Neural cell (in vitro differentiated cells): ENCODE measurements at regions not wholly inside any gene's neighbourhood (a gene's known extent, or its start where the extent isn't known, plus 50 kb on each side); places are given as distances from the start of the nearest gene placed in this dataset.

Experiments used
- POLR2AphosphoS5 ChIP-seq: IDR thresholded peaks from 2 replicates; pipeline ENCODE4 v1.6.1; 2012
- TF ChIP-seq, protein P1 (sequence below): IDR thresholded peaks from 2 replicates; pipeline ENCODE4 v1.6.1; 2012; ENCODE audit warnings: borderline replicate concordance

DNA sequence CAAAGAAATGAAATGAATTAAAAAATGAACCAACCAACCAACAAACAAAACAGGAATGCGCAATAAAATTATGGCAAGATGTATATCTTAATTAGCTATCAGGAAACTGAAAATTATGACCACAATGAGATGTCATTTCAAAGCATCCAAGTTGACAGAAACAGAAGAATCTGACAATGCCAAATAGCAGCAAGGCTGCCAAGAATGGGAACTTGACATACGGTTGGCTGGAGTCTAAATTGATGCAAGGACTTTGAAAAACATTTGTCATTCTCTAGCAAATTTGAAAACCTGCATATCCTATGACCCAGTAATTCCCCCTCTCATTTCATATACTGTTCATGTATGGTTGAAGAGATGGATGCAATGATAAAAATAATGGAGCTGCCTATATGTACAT is 1262.6 kb downstream of the TBC1D22A start:
- TF ChIP-seq, protein P1, sequence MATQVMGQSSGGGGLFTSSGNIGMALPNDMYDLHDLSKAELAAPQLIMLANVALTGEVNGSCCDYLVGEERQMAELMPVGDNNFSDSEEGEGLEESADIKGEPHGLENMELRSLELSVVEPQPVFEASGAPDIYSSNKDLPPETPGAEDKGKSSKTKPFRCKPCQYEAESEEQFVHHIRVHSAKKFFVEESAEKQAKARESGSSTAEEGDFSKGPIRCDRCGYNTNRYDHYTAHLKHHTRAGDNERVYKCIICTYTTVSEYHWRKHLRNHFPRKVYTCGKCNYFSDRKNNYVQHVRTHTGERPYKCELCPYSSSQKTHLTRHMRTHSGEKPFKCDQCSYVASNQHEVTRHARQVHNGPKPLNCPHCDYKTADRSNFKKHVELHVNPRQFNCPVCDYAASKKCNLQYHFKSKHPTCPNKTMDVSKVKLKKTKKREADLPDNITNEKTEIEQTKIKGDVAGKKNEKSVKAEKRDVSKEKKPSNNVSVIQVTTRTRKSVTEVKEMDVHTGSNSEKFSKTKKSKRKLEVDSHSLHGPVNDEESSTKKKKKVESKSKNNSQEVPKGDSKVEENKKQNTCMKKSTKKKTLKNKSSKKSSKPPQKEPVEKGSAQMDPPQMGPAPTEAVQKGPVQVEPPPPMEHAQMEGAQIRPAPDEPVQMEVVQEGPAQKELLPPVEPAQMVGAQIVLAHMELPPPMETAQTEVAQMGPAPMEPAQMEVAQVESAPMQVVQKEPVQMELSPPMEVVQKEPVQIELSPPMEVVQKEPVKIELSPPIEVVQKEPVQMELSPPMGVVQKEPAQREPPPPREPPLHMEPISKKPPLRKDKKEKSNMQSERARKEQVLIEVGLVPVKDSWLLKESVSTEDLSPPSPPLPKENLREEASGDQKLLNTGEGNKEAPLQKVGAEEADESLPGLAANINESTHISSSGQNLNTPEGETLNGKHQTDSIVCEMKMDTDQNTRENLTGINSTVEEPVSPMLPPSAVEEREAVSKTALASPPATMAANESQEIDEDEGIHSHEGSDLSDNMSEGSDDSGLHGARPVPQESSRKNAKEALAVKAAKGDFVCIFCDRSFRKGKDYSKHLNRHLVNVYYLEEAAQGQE = no peak
- TF ChIP-seq POLR2AphosphoS5 = no peak
